Adrenal gland (tissue), 9 donors: ENCODE measurements at regions not wholly inside any gene's neighbourhood (a gene's known extent, or its start where the extent isn't known, plus 50 kb on each side); places are given as distances from the start of the nearest gene placed in this dataset.

Experiments
- DNase-seq, 7 donors: peaks; one replicate each; pipeline ENCODE4 v3.0.0-alpha.2; 2019 to 2020
- H3K27ac ChIP-seq, 5 donors: fragments of 200-600 bp; sonication (generic) in 4 of 5; 1 replicate in 3 of 5; 2 replicates in 2 of 5; pipeline versions ENCODE4 v1.5.1 to v1.8.0; 2016 to 2020; ENCODE audit warnings: mild to moderate bottlenecking in 1 of 5
- H3K27me3 ChIP-seq: fragments of 200-600 bp; 2 replicates; pipeline ENCODE4 v1.8.0; 2021
- H3K36me3 ChIP-seq, 2 donors: fragments of 200-600 bp; replicated peaks in 1 of 2; 1 replicate in 1 of 2; 2 replicates in 1 of 2; pipeline versions ENCODE4 v1.5.1 to v1.8.0; 2018 to 2022
- H3K4me1 ChIP-seq, 2 donors: fragments of 200-600 bp; replicated peaks in 1 of 2; 1 replicate in 1 of 2; 2 replicates in 1 of 2; pipeline versions ENCODE4 v1.5.1 to v1.8.0; 2018 to 2021
- H3K4me3 ChIP-seq, 4 donors: fragments of 200-600 bp; sonication (generic) in 3 of 4; one replicate each; pipeline ENCODE4 v1.5.1; 2016 to 2018
- H3K9me3 ChIP-seq, 3 donors: fragments of 200-600 bp; sonication (generic) in 1 of 3; replicated peaks in 1 of 3; 1 replicate in 2 of 3; 2 replicates in 1 of 3; pipeline versions ENCODE4 v1.5.1 to v1.8.0; 2016 to 2021
- POLR2A ChIP-seq, 2 donors: fragments of 450-650 bp; IDR thresholded peaks; one replicate each; pipeline ENCODE4 v1.6.1; 2017; ENCODE audit warnings: antibody characterized with exemption in 2 of 2, mild to moderate bottlenecking in 2 of 2, moderate library complexity in 1 of 2
- WGBS, 4 donors: extraction: QIAGEN DNeasy Blood & Tissue Kit in 2 of 4; methylation state at CpG; one replicate each; pipeline versions ENCODE4 v1.1.5 to v1.1.7; 2013 to 2017; 5-methylcytosine and 5-hydroxymethylcytosine counted together
- intact Hi-C, 2 donors: fragments of 100-400 bp; cut with DNase I; formaldehyde crosslinking; loops; one replicate each; pipeline versions ENCODE4 v1.14.1 to v1.15.0; 2022 to 2023
- TF ChIP-seq, protein P1 (sequence below), 6 experiments: fragments of 450-650 bp in 4 of 6; fragments of 200-600 bp in 2 of 6; sonication (generic) in 1 of 6; IDR thresholded peaks; 1 replicate in 5 of 6; 2 replicates in 1 of 6; pipeline versions ENCODE4 v1.5.1 to v1.8.0; 2016 to 2021; ENCODE audit warnings: antibody characterized with exemption in 6 of 6, mild to moderate bottlenecking in 2 of 6, moderate library complexity in 1 of 6
- donor health status: healthy with polysubstance abuse.
- donor health status: Bipolar disorder and iron deficiency.
- donor health status: DM: yes; HTN: yes; CAD: no.
- donor health status: DM: no; HTN: no; CAD: no.
- donor health status: DM: no; HTN: no; CAD: no.

DNA sequence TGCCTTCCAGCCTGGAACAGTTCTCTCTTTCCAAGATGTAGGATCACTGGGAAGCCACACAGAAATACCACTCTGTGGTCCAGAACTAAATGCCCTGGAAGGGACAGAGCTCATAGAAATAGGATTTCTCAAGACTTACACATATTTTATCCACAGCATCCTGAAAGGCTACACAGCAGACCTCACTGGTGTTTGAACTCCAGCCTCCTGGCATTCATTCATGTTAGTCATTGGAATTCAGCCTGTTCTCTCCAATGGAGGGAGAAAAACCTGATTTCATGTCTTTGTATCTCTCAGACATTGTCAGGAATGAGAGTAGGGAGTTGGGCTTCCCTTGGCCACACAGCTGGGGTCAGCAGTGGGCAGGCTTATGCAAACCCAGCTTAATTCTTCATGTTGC is 121.1 kb upstream of the PPP2R3A start:
- Histone ChIP-seq H3K4me3 (no peak overlapping the region), H3K27ac (no peak overlapping the region), H3K27me3 (no peaks in the 10 kb centered on the region), H3K4me1 (peaks cover 0 to 3% of the 10 kb centered on the region in 2 donors), H3K9me3 (no peaks in the 10 kb centered on the region), H3K36me3 (no peaks in the 10 kb centered on the region)
- no peak for DNase-seq
- intact Hi-C loops: no loop called here
- TF ChIP-seq, protein P1, sequence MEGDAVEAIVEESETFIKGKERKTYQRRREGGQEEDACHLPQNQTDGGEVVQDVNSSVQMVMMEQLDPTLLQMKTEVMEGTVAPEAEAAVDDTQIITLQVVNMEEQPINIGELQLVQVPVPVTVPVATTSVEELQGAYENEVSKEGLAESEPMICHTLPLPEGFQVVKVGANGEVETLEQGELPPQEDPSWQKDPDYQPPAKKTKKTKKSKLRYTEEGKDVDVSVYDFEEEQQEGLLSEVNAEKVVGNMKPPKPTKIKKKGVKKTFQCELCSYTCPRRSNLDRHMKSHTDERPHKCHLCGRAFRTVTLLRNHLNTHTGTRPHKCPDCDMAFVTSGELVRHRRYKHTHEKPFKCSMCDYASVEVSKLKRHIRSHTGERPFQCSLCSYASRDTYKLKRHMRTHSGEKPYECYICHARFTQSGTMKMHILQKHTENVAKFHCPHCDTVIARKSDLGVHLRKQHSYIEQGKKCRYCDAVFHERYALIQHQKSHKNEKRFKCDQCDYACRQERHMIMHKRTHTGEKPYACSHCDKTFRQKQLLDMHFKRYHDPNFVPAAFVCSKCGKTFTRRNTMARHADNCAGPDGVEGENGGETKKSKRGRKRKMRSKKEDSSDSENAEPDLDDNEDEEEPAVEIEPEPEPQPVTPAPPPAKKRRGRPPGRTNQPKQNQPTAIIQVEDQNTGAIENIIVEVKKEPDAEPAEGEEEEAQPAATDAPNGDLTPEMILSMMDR (IDR thresholded peaks at IDR 0.05): no peak
- TF ChIP-seq POLR2A (IDR thresholded peaks at IDR 0.05): no peak

DNA sequence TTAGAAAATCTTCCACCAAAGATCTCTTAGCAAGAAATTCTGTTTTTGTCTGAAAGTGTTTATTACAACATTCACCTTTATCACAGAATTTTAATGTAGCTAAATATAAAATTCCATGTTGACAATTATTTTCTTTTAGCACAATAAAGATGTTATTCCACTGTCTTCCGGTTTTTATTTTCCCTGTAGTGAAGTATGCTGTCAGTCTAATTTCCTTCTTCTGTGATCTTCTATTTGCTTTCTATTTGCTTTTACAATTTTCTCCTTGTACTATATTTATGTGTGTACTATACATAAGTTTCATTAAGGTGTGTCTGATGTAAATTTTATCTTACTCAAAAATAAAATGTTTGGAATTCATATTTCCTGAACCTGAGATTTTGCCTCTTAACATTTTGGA is 117.5 kb upstream of the PPP2R3A start:
- no peaks in the 10 kb centered on the region for H3K4me1 ChIP-seq
- no peaks in the 10 kb centered on the region for H3K9me3 ChIP-seq
- 80 to 96% (median 89%) methylated on average over 1 of the region's 1 CpG for WGBS, 4 donors
- no peaks in the 10 kb centered on the region for H3K27me3 ChIP-seq
- H3K27ac ChIP-seq: no peak overlapping the region
- intact Hi-C loops: no loop called here
- H3K36me3 ChIP-seq: no peaks in the 10 kb centered on the region
- DNase-seq: no peak
- no peak overlapping the region for H3K4me3 ChIP-seq
- TF ChIP-seq, protein P1 (IDR thresholded peaks at IDR 0.05): no peak
- no peak for TF ChIP-seq POLR2A (IDR thresholded peaks at IDR 0.05)

DNA sequence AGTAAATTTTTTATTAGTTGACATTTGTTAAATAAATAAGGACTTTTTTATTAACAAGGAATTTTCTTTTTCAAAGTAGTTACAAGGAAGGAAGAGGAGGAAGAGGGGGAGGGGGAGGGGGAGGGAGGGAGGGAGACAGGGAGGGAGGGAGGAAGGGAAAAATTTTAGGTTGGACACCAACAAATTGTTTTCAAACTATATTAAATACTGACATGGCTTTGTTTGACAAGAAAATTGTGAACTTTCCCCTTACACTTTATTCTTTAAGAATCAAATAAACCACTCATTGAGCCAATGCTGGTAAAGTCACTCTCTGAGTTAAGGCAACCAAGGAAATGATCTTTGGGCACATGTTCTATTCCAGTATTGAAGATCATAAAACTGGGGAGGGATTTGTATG is 115.7 kb upstream of the PPP2R3A start:
- DNase-seq: no peak
- intact Hi-C loops: no loop called here
- no peak for TF ChIP-seq POLR2A (IDR thresholded peaks at IDR 0.05)

DNA sequence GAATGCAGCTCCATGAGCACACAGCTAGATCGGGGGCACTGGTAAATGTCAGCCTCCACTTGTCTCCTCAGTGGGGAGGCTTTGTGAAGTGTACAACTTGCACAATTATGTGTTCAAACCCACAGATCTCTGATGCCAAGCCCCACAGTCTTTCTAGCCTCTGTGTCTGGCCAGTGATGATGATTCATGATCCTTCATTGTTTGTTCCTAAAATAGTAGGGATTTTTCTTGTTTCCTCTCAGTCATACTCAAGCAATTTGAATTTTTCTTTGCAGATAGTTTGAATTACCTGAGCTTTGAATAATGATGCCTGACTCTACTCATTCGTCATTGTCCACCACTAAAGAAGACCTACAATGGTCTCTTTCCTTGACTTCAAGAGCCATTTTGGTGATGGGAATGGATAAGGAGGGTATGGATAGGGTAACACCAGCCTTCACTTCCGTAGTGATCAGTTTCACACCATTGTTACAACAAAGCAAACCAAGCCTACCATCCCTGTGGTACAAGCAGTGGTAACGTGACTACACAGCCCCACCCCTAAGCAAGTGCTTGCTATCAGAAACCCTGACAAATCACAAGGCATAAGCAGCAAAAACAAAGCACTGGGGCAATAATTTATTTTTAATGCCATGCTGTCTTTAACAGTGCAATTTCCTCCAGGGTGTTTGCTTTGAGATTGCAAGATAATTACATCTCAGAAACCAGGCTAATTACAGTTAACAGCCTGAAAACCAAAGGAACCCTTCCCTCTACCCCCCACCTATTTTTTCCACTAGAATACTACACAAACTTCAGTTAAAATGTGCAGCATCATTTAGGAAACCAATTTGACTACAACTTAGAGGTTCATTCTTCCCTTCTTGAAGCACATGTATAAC is 114.1 kb upstream of the PPP2R3A start:
- no peak for DNase-seq
- no peaks in the 10 kb centered on the region for H3K36me3 ChIP-seq

More for the DNA sequence above, 115.7 kb upstream of the PPP2R3A start:
- Histone ChIP-seq H3K36me3 (no peaks in the 10 kb centered on the region), H3K27ac (no peak overlapping the region), H3K9me3 (no peaks in the 10 kb centered on the region), H3K4me3 (no peak overlapping the region), H3K27me3 (no peaks in the 10 kb centered on the region), H3K4me1 (no peaks in the 10 kb centered on the region)

More for the DNA sequence above, 114.1 kb upstream of the PPP2R3A start:
- TF ChIP-seq POLR2A (IDR thresholded peaks at IDR 0.05): no peak
- TF ChIP-seq, protein P1 (IDR thresholded peaks at IDR 0.05): no peak
- Histone ChIP-seq H3K4me3 (no peak overlapping the region), H3K27ac (no peak overlapping the region), H3K4me1 (no peaks in the 10 kb centered on the region), H3K9me3 (no peaks in the 10 kb centered on the region), H3K27me3 (no peaks in the 10 kb centered on the region)
- intact Hi-C loops: no loop called here
- 43 to 51% (median 46%) methylated on average over 4 of the region's 4 CpGs for WGBS, 4 donors
